ENCODE measurements at regions not wholly inside any gene's neighbourhood (a gene's known extent, or its start where the extent isn't known, plus 50 kb on each side); places are given as distances from the start of the nearest gene placed in this dataset.

- intact Hi-C loops (cut with DNase I; ENCODE audit: low total_unique reads) (no loop called here), in situ Hi-C loops (cut with MboI; ENCODE audit: low pct_ligation_motif_present in 1 of 4, low pct_unique_long_range_greater_than_20kb in 1 of 4, low sequenced_read_pairs in 3 of 4) (no loop called here)
- H3K36me3 ChIP-seq = no peaks in the 10 kb centered on the region
- H3K4me1 ChIP-seq = no peaks in the 10 kb centered on the region
- WGBS, 2 donors (ENCODE audit: low coverage in 1 of 2) = 73 to 81% methylated on average over 1 to 2 of the region's 2 CpGs
- H3K27ac ChIP-seq = no peak overlapping the region
- no peaks in the 10 kb centered on the region for H3K9me3 ChIP-seq
- TF ChIP-seq POLR2A (IDR thresholded peaks at IDR 0.05) (no peak), POLR2AphosphoS5 (IDR thresholded peaks at IDR 0.05) (no peak), EP300 (IDR thresholded peaks at IDR 0.05; ENCODE audit: low read depth) (no peak), CTCF (IDR thresholded peaks at IDR 0.05) (no peak)
- no peaks in the 10 kb centered on the region for H3K27me3 ChIP-seq
- no peak overlapping the region for H3K4me3 ChIP-seq
- no peak for DNase-seq
Measured at GRCh38 chr1:208456487-208456886, 212.3 kb upstream of the PLXNA2 start.

- 63 to 71% methylated on average over 1 to 3 of the region's 3 CpGs for WGBS, 2 donors (ENCODE audit: low coverage in 1 of 2)
- no peaks in the 10 kb centered on the region for H3K36me3 ChIP-seq
Measured at GRCh38 chr1:208460823-208461222, 216.6 kb upstream of the PLXNA2 start.

DNA sequence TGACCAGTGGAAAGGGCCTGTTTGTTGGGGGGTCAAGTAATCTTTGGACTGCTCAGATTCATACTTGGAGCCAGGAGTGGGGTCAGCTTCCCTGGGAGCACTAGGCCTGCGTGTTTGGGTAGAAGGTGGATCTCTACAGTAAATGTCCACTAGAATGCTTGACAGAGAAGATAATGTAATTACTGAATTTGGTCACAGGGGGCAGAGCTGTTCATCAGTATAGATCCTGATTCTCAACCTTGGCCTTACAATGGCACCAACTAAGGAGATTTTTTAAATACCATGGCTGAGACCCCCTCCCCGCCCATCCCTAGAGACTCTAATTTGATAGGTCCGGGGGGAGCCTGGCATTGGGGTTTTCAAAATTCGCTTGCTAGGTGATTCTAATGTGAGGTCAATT, 217.5 kb upstream of the PLXNA2 start:
- in situ Hi-C loops (cut with MboI; ENCODE audit: low pct_ligation_motif_present in 1 of 4, low pct_unique_long_range_greater_than_20kb in 1 of 4, low sequenced_read_pairs in 3 of 4) = no loop called here
- Histone ChIP-seq H3K4me3 (no peak overlapping the region), H3K36me3 (no peaks in the 10 kb centered on the region), H3K27ac (no peak overlapping the region), H3K27me3 (no peaks in the 10 kb centered on the region), H3K9me3 (no peaks in the 10 kb centered on the region), H3K4me1 (no peaks in the 10 kb centered on the region)
- no peak for DNase-seq
- 84% methylated on average over 4 of the region's 4 CpGs; no CpG with 5 or more reads in 1 of the 2 donors for WGBS, 2 donors (ENCODE audit: low coverage in 1 of 2)
- intact Hi-C loops (cut with DNase I; ENCODE audit: low total_unique reads) = no loop called here
- TF ChIP-seq POLR2AphosphoS5 (IDR thresholded peaks at IDR 0.05) = no peak
- peak in 4 of 5 experiments; percentile 9 to 23 (median 20) for TF ChIP-seq CTCF (IDR thresholded peaks at IDR 0.05)
- TF ChIP-seq POLR2A (IDR thresholded peaks at IDR 0.05) = no peak
- TF ChIP-seq EP300 (IDR thresholded peaks at IDR 0.05; ENCODE audit: low read depth) = no peak

More at GRCh38 chr1:208460823-208461222, 216.6 kb upstream of the PLXNA2 start:
- no peak for TF ChIP-seq CTCF (IDR thresholded peaks at IDR 0.05)
- no peak for TF ChIP-seq EP300 (IDR thresholded peaks at IDR 0.05; ENCODE audit: low read depth)
- Histone ChIP-seq H3K27me3 (no peaks in the 10 kb centered on the region), H3K9me3 (no peaks in the 10 kb centered on the region), H3K4me1 (no peaks in the 10 kb centered on the region), H3K27ac (no peak overlapping the region), H3K4me3 (no peak overlapping the region)
- intact Hi-C loops (cut with DNase I; ENCODE audit: low total_unique reads) = no loop called here
- no peak for DNase-seq
- in situ Hi-C loops (cut with MboI; ENCODE audit: low pct_ligation_motif_present in 1 of 4, low pct_unique_long_range_greater_than_20kb in 1 of 4, low sequenced_read_pairs in 3 of 4) = no loop called here

DNA sequence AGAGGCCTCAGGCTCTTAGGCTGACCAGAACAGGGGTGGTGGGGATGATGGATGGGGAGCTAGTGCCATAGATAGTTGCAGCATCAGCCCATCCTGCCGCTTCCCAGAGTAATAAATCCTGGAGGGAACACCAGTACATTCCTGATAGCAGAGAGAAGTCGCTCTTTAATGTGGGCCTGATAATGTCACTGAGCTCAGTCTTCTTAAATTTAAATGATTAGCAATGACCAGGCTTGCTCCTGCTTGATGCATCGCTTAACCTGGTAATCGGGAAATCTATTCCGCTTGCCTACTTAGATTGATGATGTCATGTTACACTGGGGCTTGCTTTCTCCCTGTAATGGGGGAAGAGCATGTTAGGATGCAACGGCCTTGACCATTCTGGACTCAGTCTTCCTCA, 218.6 kb upstream of the PLXNA2 start:
- Histone ChIP-seq H3K4me1 (no peaks in the 10 kb centered on the region), H3K36me3 (no peaks in the 10 kb centered on the region), H3K27me3 (no peaks in the 10 kb centered on the region), H3K9me3 (no peaks in the 10 kb centered on the region), H3K4me3 (no peak overlapping the region), H3K27ac (no peak overlapping the region)
- TF ChIP-seq EP300 (IDR thresholded peaks at IDR 0.05; ENCODE audit: low read depth) = no peak
- no peak for TF ChIP-seq POLR2AphosphoS5 (IDR thresholded peaks at IDR 0.05)
- no peak for TF ChIP-seq CTCF (IDR thresholded peaks at IDR 0.05)
- TF ChIP-seq POLR2A (IDR thresholded peaks at IDR 0.05) = no peak
- no peak for DNase-seq
- intact Hi-C loops (cut with DNase I; ENCODE audit: low total_unique reads) = no loop called here
- 83 to 100% methylated on average over 2 to 6 of the region's 6 CpGs for WGBS, 2 donors (ENCODE audit: low coverage in 1 of 2)
- in situ Hi-C loops (cut with MboI; ENCODE audit: low pct_ligation_motif_present in 1 of 4, low pct_unique_long_range_greater_than_20kb in 1 of 4, low sequenced_read_pairs in 3 of 4) = no loop called here
